ENCODE measurements at regions not wholly inside any gene's neighbourhood (a gene's known extent, or its start where the extent isn't known, plus 50 kb on each side); places are given as distances from the start of the nearest gene placed in this dataset.

DNA sequence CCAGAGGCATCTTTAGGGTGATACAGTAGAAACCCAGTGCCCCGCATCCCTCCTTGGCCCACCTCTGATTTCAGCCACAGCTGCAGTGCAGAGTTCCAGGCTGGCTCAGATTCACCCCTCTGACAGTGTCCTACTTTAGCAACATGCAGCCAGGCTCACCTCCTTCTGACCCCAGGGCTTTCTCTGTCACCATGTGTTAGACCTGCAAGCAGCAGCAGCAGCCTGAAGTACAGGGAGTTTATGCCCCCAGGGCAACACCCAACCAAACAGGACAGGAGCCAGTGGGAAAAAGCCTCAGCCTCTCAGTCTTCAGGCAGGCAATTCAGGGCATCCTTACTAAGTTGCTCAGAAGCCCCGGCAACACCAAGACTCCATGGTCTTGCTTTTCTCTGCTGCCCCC, 109.0 kb upstream of the PLXNA4 start:
- Mint-ChIP-seq H3K9me3 (ENCODE audit: low read depth) (no peaks in the 10 kb centered on the region), H3K27me3 (no peaks in the 10 kb centered on the region), H3K36me3 (no peaks in the 10 kb centered on the region), H3K4me1 (ENCODE audit: low read depth) (no peaks in the 10 kb centered on the region), H3K4me3 (no peak overlapping the region), H3K27ac (no peak overlapping the region)

DNA sequence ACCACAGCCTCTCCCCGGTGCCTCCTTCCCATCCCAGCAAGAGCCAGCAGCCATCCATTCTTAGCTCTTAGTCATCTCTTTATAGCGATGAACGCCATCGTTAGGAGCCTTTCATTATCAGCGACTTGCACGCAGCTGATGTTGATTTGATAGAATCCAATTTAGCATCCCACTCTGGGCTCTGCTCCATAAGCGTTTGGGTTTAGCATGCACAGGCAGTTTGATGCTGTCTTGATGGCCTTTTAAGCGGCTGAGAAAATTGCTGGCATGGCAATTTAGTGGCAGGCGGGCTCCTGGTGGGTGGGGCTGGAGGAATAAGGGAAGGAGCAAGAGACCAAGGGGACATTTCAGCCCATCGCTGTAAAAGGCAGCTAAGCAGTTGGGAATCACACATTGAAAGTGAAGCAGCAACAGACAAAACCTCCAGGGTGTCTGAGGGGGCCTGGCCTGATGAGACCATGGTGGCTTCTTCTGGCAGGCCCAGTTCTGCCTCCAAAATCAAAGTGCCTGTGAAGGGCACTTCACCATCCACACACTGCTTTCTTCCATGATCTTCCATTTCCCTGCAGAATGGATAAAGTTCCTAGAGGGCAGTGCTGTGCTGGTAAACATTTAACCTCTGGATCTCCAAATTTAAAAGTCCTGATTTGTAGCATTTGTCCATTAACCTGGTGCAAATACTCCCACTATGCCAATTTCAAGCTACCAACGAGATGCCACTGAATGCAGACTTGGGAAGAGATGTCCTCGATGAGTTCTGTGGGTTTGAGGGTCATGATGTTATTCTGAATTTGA, 107.8 kb upstream of the PLXNA4 start:
- Mint-ChIP-seq H3K27me3 (no peaks in the 10 kb centered on the region), H3K36me3 (no peaks in the 10 kb centered on the region), H3K27ac (no peak overlapping the region), H3K4me3 (no peak overlapping the region), H3K4me1 (ENCODE audit: low read depth) (no peaks in the 10 kb centered on the region), H3K9me3 (ENCODE audit: low read depth) (no peaks in the 10 kb centered on the region)

DNA sequence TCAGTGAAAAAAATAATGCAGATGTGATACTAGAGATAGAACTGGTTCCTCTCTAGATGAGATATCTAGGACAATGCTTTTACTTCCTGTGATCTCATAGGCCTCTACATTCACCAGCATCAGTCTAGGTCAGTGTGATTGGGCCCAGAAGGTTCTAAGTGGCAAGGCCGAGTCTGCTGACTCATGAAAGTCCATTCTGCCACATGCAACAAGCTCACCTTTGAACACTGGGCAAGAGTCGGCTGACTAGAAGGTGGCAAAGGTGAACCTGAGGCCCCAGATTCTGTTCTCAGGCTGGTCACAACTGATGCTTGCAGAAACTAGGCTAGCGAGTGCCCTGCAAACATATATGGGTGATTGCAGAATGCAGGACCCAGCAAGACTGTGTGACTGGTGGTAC, 105.7 kb upstream of the PLXNA4 start:
- H3K9me3 Mint-ChIP-seq (ENCODE audit: low read depth) = no peaks in the 10 kb centered on the region
- H3K36me3 Mint-ChIP-seq = no peaks in the 10 kb centered on the region
- no peaks in the 10 kb centered on the region for H3K27me3 Mint-ChIP-seq
- no peaks in the 10 kb centered on the region for H3K4me1 Mint-ChIP-seq (ENCODE audit: low read depth)
- no peak overlapping the region for H3K27ac Mint-ChIP-seq
- no peak overlapping the region for H3K4me3 Mint-ChIP-seq

DNA sequence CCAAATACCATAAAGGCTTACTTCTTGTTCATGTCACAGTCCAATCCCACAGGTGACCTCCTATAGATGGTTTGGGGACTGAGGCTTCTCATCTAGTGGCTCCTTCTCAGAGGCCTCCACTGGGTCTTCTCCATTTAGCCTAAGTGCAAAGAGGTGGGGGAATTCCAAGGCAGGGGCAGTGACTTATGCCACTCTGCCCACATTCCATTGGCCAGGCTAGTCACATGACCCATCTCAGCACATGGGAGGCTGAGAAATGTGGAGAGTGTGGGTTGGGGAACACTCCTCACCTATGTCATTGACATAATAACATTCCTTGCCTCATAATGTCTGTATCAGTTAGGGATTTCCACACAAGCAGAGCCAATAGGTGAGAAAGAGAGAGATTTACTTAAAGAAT, 104.3 kb upstream of the PLXNA4 start:
- Mint-ChIP-seq H3K36me3 (no peaks in the 10 kb centered on the region), H3K27ac (no peak overlapping the region), H3K4me3 (no peak overlapping the region), H3K27me3 (no peaks in the 10 kb centered on the region), H3K4me1 (ENCODE audit: low read depth) (no peaks in the 10 kb centered on the region), H3K9me3 (ENCODE audit: low read depth) (no peaks in the 10 kb centered on the region)

DNA sequence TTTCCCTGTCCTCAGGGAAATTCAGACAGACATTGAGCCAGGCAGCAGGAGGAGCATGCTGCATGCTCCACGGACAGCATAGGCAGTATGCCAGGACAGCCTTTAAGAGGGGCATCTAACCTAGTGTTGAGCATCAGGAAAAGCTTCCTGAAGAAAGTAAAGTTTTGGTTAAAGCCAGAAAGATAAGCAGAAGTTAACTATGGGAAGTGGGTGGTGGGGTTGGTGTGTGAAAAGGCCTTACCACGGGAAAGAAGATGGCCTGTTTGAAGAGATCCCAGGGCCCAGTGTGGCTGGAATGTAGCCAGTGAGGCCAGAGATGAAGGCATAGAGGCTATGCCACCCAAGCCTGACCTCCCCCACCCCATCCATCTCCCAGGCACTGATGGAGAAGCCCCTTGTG, 102.4 kb upstream of the PLXNA4 start:
- no peak overlapping the region for H3K27ac Mint-ChIP-seq
- H3K36me3 Mint-ChIP-seq = no peaks in the 10 kb centered on the region
- no peak overlapping the region for H3K4me3 Mint-ChIP-seq
- H3K27me3 Mint-ChIP-seq = no peaks in the 10 kb centered on the region
- no peaks in the 10 kb centered on the region for H3K4me1 Mint-ChIP-seq (ENCODE audit: low read depth)
- H3K9me3 Mint-ChIP-seq (ENCODE audit: low read depth) = no peaks in the 10 kb centered on the region

DNA sequence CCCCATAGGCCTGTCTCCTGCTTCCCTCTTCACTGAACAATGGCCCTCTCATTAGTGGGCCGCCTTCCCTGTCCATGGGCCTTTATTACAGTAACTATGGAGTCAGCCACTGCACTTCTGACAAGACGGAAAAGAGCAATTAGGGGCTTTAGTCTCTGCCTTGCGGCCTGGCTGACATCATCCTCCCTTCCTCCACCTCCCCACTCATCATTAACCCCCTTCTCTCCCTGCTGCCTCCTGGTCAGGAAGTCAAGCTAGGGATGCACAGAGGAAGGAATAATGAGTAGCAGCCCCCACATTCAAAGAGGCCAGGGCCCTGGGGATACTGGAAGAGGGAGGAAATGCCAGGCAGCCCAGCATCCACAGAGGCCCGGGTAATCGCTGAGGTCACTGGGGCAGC, 101.6 kb upstream of the PLXNA4 start:
- Mint-ChIP-seq H3K4me1 (ENCODE audit: low read depth) (no peaks in the 10 kb centered on the region), H3K36me3 (no peaks in the 10 kb centered on the region), H3K4me3 (no peak overlapping the region), H3K27ac (no peak overlapping the region), H3K9me3 (ENCODE audit: low read depth) (no peaks in the 10 kb centered on the region), H3K27me3 (no peaks in the 10 kb centered on the region)

DNA sequence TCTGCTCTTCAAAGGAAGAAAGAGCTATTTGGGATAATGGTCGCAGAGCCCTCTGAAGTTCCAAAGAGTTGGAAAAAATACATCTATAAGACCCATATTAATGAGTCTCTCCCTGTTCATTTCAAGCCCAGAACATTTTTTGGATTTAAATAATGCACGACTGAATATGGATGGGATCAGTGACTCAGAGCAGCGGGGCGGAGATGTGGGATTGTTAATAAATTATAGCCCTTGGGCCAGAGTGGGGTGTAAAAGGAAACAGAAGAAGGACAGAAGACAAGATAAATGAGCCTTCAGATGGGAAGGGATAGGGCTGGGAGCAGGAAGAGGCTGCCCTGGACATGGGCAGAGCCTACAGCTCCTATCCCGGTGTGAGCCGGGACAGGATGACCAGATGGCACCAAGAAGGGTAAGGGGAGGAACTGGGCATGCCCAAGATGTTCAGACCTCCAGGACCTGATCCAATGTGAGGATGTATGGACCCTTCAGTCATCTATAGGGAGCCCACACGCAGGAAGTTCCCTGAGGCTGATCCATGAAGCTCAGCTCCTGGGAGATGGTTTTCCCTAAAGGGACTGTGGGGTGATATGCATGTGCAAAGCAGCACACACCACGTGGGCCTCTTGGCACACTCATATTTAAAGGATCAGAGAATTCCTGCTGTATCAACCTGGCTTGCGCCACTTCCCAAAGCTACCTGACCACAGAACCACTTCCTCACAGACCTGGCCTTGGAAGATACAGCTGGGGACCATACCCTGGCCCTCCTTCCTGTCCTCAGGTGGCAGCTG, 96.1 kb upstream of the PLXNA4 start:
- Mint-ChIP-seq H3K4me3 (no peak overlapping the region), H3K4me1 (ENCODE audit: low read depth) (peaks cover under 1% of the 10 kb centered on the region), H3K27ac (no peak overlapping the region), H3K27me3 (no peaks in the 10 kb centered on the region), H3K9me3 (ENCODE audit: low read depth) (no peaks in the 10 kb centered on the region), H3K36me3 (no peaks in the 10 kb centered on the region)

DNA sequence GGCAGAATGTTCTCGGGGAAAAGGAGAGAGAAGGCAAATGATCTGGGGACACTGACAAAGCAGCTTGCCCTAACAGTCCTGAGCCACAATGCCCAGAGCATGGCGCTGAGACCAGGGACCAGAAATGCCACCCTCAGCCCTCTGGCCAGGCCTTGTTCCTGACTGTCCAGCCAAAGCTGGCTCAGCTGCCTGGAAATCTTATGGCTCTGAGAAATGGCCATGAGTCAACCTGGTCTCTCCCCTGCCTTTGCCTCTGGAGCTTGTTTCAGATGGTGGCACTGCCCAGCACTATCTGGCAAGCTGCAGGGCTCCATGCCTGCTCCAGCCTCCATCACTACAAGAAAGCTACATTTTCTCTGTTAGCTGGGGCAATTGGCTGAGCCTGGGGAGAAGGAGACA, 90.5 kb upstream of the PLXNA4 start:
- peaks cover 13% of the 10 kb centered on the region for H3K4me1 Mint-ChIP-seq (ENCODE audit: low read depth)
- H3K27me3 Mint-ChIP-seq = no peaks in the 10 kb centered on the region
- H3K4me3 Mint-ChIP-seq = peak overlapping the region; percentile 68
- peaks cover 4% of the 10 kb centered on the region for H3K36me3 Mint-ChIP-seq
- H3K27ac Mint-ChIP-seq = no peak overlapping the region
- H3K9me3 Mint-ChIP-seq (ENCODE audit: low read depth) = no peaks in the 10 kb centered on the region

DNA sequence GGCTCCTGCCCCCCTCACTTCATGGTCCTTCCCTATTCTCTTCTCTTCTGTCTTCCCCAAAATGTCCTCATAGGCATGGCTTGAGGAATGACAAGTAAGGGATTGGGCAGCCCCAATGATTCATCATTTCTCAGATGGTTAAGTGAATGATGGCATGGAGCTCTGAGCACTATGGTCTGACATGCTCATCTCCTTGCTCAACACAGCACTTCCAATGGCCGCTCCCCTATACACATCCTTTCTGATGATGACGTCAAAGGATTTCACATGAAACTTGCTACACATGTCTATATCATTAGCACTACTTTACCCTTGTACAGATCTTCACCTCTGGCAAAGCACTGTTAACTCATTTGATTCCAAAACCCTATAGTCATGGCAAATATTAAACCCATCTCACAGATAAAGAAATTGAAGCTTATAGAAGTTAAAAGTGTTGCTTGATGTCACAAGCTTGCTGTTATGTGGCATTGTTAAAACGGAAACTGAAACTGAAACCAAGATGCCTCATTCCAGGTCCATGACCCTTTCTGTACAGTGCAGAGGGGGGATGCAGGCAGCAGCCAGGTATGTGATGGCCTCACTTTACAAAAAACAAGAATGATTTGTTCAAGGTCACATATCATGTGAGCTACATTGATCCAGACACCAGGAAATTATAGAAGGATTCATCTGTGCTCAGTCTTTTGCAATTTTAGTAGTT, 90.0 kb upstream of the PLXNA4 start:
- Mint-ChIP-seq H3K27ac (peak overlapping the region; percentile 30), H3K27me3 (no peaks in the 10 kb centered on the region), H3K4me1 (ENCODE audit: low read depth) (peaks cover 13% of the 10 kb centered on the region), H3K4me3 (peak overlapping the region; percentile 68), H3K9me3 (ENCODE audit: low read depth) (no peaks in the 10 kb centered on the region), H3K36me3 (peaks cover 4% of the 10 kb centered on the region)

DNA sequence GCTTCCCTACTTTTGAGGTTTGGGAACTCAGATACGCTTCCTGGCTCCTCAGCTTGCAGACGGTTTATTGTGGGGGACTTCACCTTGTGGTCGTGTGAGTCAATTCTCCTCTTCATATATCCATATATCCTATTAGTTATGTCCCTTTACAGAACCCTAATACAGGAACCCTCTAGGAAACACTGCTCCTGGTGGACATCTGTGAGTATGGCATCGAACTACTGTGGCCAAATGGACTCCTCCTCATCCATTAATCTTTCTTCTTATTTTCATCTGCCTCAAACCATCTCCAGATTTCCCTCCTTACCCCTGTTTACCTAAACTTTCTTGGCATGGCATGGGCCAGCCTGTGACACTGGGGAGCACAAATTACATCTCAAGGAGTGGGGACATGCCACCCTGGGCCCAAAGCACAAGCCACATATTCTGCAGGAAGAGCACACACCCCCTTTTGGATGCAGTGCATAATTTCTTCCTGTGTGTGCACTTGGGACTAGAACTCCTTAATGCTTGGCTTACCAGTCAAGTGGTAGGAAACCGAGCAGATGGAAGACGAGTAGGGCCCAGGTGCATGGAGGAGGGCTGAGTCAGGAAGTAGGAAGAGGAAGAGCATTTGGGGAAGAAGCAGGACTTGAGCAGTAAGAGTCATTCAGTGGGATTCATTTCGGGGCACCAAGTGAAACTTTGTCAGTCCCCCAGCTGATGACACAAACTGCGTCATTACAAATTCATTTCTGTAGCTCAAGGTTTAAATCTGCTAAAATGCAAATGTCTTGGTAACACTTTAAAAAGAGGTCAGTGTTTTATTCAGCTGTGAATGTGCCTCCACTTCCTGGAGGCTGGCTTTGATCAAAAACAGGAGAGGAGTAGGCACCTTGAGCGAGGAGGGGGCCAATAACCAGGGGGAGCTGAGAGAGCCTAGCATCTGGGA, 80.8 kb upstream of the PLXNA4 start:
- no peaks in the 10 kb centered on the region for H3K36me3 Mint-ChIP-seq
- no peaks in the 10 kb centered on the region for H3K27me3 Mint-ChIP-seq
- H3K4me3 Mint-ChIP-seq = no peak overlapping the region
- H3K27ac Mint-ChIP-seq = peak overlapping the region; percentile 7
- H3K9me3 Mint-ChIP-seq (ENCODE audit: low read depth) = no peaks in the 10 kb centered on the region
- peaks cover 37% of the 10 kb centered on the region for H3K4me1 Mint-ChIP-seq (ENCODE audit: low read depth)

DNA sequence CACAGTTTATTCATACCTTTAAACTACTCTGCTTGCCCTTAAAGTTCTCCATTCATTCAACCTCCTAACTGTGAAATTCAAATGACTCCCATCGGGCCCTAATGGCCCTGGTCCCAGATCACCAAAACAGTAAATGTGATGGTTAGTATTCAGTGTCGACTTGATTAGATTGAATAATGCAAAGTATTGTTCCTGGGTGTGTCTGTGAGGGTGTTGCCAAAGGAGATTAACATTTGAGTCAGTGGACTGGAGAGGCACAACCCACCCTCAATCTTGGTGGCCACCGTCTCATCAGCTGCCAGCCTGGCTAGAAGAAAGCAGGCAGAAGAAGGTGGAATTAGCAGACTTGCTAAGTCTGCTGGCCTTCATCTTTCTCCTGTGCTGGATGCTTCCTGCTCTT, 80.1 kb upstream of the PLXNA4 start:
- Mint-ChIP-seq H3K4me1 (ENCODE audit: low read depth) (peaks cover 37% of the 10 kb centered on the region), H3K9me3 (ENCODE audit: low read depth) (no peaks in the 10 kb centered on the region), H3K36me3 (no peaks in the 10 kb centered on the region), H3K27ac (no peak overlapping the region), H3K27me3 (no peaks in the 10 kb centered on the region), H3K4me3 (no peak overlapping the region)

DNA sequence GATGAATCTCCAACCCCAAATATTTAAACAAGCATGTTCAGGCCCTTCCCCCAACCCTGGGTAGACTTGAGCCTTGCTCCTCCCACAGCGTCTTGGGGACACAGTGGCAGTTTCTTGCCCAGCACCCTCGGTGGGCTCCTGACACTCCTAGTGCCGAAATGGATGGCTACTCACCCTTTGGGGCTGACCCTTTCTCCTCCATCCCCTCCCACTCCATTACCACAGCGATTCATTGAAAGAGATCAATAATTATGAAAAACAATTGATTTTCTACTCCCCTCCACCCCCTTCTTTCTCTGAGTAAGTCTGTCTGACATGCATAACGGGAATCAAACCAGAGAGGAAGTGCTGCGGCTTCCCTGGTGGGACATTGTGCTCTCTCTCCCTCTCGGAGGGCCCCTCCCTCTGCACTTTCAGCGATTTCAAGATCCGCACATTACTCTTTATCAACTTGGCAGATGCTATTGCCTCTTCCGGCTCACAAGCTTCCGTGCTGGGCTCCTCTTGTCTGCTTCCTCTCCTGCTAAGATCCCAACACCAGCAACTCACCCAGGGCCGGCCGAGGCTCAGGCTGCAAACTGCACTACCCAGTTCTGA, 79.0 kb upstream of the PLXNA4 start:
- Mint-ChIP-seq H3K4me3 (peak overlapping the region; percentile 91), H3K36me3 (no peaks in the 10 kb centered on the region), H3K27ac (peak overlapping the region; percentile 85), H3K4me1 (ENCODE audit: low read depth) (peaks cover 37% of the 10 kb centered on the region), H3K9me3 (ENCODE audit: low read depth) (no peaks in the 10 kb centered on the region), H3K27me3 (no peaks in the 10 kb centered on the region)

DNA sequence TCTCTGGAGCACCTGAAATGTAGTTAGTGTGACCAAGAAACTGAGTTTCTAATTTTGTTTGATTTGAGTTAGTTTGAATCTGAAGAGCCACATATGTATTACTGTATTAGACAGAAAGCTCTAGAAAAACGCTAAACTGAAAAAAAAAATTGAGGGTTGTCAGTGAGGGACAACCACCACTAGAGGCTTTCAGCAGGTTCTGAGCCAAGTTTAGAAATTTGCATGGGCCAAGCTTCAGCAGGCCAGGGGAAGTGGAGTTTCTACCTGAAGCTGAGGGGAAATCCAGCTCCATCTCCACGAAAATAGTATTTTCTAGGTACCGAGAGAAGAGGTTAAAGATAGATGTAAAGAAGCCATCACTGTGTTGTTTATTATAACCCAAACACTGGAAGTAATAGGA, 77.9 kb upstream of the PLXNA4 start:
- Mint-ChIP-seq H3K27me3 (no peaks in the 10 kb centered on the region), H3K4me1 (ENCODE audit: low read depth) (peaks cover 37% of the 10 kb centered on the region), H3K9me3 (ENCODE audit: low read depth) (no peaks in the 10 kb centered on the region), H3K4me3 (peak overlapping the region; percentile 59), H3K36me3 (no peaks in the 10 kb centered on the region), H3K27ac (no peak overlapping the region)

DNA sequence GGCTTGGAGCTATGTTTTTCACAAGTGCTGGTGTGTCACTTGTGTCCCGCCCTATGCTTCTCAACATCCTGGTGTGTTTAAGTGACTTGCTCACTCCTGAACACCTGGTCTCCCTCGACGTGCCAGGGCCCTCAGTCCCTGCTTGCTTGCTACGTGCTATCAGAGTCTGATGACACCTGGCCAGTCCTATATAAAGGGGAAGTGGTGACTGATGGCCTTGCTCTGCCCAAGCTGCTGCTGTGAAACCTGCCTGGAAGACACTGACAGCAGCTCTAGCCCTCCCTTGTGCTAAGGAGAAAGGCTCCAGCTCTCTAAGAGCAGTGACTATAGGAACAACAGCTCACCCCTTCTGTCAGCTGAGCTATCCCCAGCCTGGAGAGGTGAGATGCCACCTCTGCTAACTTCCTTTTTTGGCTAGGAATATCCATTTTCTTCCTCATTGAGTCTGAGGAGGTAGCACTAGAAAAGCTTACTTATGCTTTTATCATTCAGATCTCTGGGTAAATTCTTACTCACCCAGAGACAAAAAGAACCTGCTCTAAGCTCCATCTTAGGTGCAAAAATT, 77.2 kb upstream of the PLXNA4 start:
- peaks cover 37% of the 10 kb centered on the region for H3K4me1 Mint-ChIP-seq (ENCODE audit: low read depth)
- no peaks in the 10 kb centered on the region for H3K36me3 Mint-ChIP-seq
- H3K27ac Mint-ChIP-seq = no peak overlapping the region
- no peak overlapping the region for H3K4me3 Mint-ChIP-seq
- no peaks in the 10 kb centered on the region for H3K27me3 Mint-ChIP-seq
- H3K9me3 Mint-ChIP-seq (ENCODE audit: low read depth) = no peaks in the 10 kb centered on the region
